KMS-11 (cell line): ENCODE measurements at regions not wholly inside any gene's neighbourhood (a gene's known extent, or its start where the extent isn't known, plus 50 kb on each side); places are given as distances from the start of the nearest gene placed in this dataset.

Source experiments
- H2AFZ ChIP-seq: fragments of 200-600 bp; sonication (generic); 2 replicates; pipeline ENCODE4 v1.6.1; 2016; ENCODE audit warnings: antibody characterized with exemption, mixed run types, low read depth
- H3K27ac ChIP-seq: fragments of 200-600 bp; sonication (generic); 2 replicates; pipeline ENCODE4 v1.6.1; 2016; ENCODE audit warnings: mild to moderate bottlenecking, mixed run types
- H3K27me3 ChIP-seq: fragments of 200-600 bp; sonication (generic); 2 replicates; pipeline ENCODE4 v1.6.1; 2017; ENCODE audit warnings: mild to moderate bottlenecking, low read depth, mixed run types, moderate library complexity; ENCODE audit not compliant: insufficient read depth
- H3K36me3 ChIP-seq: fragments of 200-600 bp; sonication (generic); 2 replicates; pipeline ENCODE4 v1.6.1; 2017; ENCODE audit warnings: mild to moderate bottlenecking, mixed run types; ENCODE audit not compliant: insufficient read depth
- H3K4me1 ChIP-seq: fragments of 200-600 bp; sonication (generic); 2 replicates; pipeline ENCODE4 v1.6.1; 2016; ENCODE audit warnings: mild to moderate bottlenecking, low read depth, mixed run types; ENCODE audit not compliant: poor library complexity, severe bottlenecking
- H3K4me2 ChIP-seq: fragments of 200-600 bp; sonication (generic); 2 replicates; pipeline ENCODE4 v1.7.0; 2016; ENCODE audit warnings: mild to moderate bottlenecking, mixed run types
- H3K4me3 ChIP-seq: fragments of 200-600 bp; sonication (generic); IDR thresholded peaks from 2 replicates; pipeline ENCODE4 v1.6.1; 2017; ENCODE audit warnings: low read depth, low read length, mixed read lengths; ENCODE audit not compliant: insufficient read depth
- H3K79me2 ChIP-seq: fragments of 200-600 bp; sonication (generic); 2 replicates; pipeline ENCODE4 v1.6.1; 2016; ENCODE audit warnings: low read depth, mixed run types; ENCODE audit not compliant: insufficient read depth
- H3K9ac ChIP-seq: fragments of 200-600 bp; sonication (generic); 2 replicates; pipeline ENCODE4 v1.6.1; 2016; ENCODE audit warnings: mild to moderate bottlenecking, mixed run types
- H4K20me1 ChIP-seq: fragments of 200-600 bp; sonication (generic); 2 replicates; pipeline ENCODE4 v1.6.1; 2016; ENCODE audit warnings: mild to moderate bottlenecking, mixed run types; ENCODE audit not compliant: insufficient read depth
- CTCF ChIP-seq: fragments of 200-600 bp; sonication (generic); conservative IDR thresholded peaks from 2 replicates; pipeline ENCODE4 v1.6.1; 2017; ENCODE audit warnings: low read depth, mild to moderate bottlenecking, antibody characterized with exemption, low read length, moderate library complexity, mixed read lengths

GRCh38 chr16:86389566-86390328 lies 120.6 kb upstream of the FOXF1 start:
- no peaks in the 10 kb centered on the region for H3K79me2 ChIP-seq

GRCh38 chr16:86390335-86390734 lies 120.0 kb upstream of the FOXF1 start:
- peaks cover 27% of the 10 kb centered on the region for H3K27me3 ChIP-seq
- H2AFZ ChIP-seq = no peak overlapping the region
- H3K4me1 ChIP-seq = no peaks in the 10 kb centered on the region
- H3K4me3 ChIP-seq = no peak overlapping the region
- H3K36me3 ChIP-seq = no peaks in the 10 kb centered on the region
- no peak for TF ChIP-seq CTCF
- no peaks in the 10 kb centered on the region for H4K20me1 ChIP-seq
- no peak overlapping the region for H3K9ac ChIP-seq
- H3K4me2 ChIP-seq = no peak overlapping the region
- H3K27ac ChIP-seq = no peak overlapping the region
- no peaks in the 10 kb centered on the region for H3K79me2 ChIP-seq

More at GRCh38 chr16:86389566-86390328, 120.6 kb upstream of the FOXF1 start:
- H3K9ac ChIP-seq = no peak overlapping the region
- H3K4me3 ChIP-seq = no peak overlapping the region
- H2AFZ ChIP-seq = no peak overlapping the region
- H3K36me3 ChIP-seq = no peaks in the 10 kb centered on the region
- no peak overlapping the region for H3K27ac ChIP-seq
- no peak for TF ChIP-seq CTCF
- no peak overlapping the region for H3K4me2 ChIP-seq
- H3K27me3 ChIP-seq = peaks cover 27% of the 10 kb centered on the region
- no peaks in the 10 kb centered on the region for H3K4me1 ChIP-seq
- no peaks in the 10 kb centered on the region for H4K20me1 ChIP-seq

- Histone ChIP-seq H4K20me1 (no peaks in the 10 kb centered on the region), H3K4me2 (no peak overlapping the region), H3K79me2 (no peaks in the 10 kb centered on the region), H3K4me1 (no peaks in the 10 kb centered on the region), H3K36me3 (no peaks in the 10 kb centered on the region), H3K27me3 (peaks cover 27% of the 10 kb centered on the region), H3K27ac (no peak overlapping the region), H3K9ac (no peak overlapping the region), H2AFZ (no peak overlapping the region), H3K4me3 (no peak overlapping the region)
- TF ChIP-seq CTCF = no peak
Measured at GRCh38 chr16:86391486-86391885, 118.8 kb upstream of the FOXF1 start.

- Histone ChIP-seq H3K9ac (no peak overlapping the region), H3K4me2 (no peak overlapping the region), H3K79me2 (no peaks in the 10 kb centered on the region), H3K4me3 (no peak overlapping the region), H3K4me1 (no peaks in the 10 kb centered on the region), H4K20me1 (no peaks in the 10 kb centered on the region), H2AFZ (no peak overlapping the region), H3K27me3 (peaks cover 27% of the 10 kb centered on the region), H3K27ac (no peak overlapping the region), H3K36me3 (no peaks in the 10 kb centered on the region)
- no peak for TF ChIP-seq CTCF
Measured at GRCh38 chr16:86391984-86392383, 118.3 kb upstream of the FOXF1 start.
